ENCODE measurements at regions not wholly inside any gene's neighbourhood (a gene's known extent, or its start where the extent isn't known, plus 50 kb on each side); places are given as distances from the start of the nearest gene placed in this dataset.
"Not testable (repeated sequence)": the region's sequence is repeated elsewhere in the genome, so short reads cannot be mapped to it uniquely, and the experiment has no call there.

- Mint-ChIP-seq H3K9me3 (ENCODE audit: low read depth) (no peaks in the 10 kb centered on the region), H3K27me3 (peaks cover 50% of the 10 kb centered on the region), H3K4me1 (ENCODE audit: low read depth) (peaks cover 8% of the 10 kb centered on the region), H3K36me3 (ENCODE audit: insufficient read depth) (peaks cover 6% of the 10 kb centered on the region), H3K27ac (no peak overlapping the region), H3K4me3 (ENCODE audit: low read depth) (peak overlapping the region; percentile 31)
- no peak for DNase-seq (ENCODE audit: low spot score, unreplicated experiment)
- TF ChIP-seq CTCF (IDR thresholded peaks at IDR 0.05; ENCODE audit: unreplicated experiment), result no peak
Observed at GRCh38 chr17:64781810-64782555, 119.9 kb upstream of the SMURF2 start.

- Mint-ChIP-seq H3K36me3 (ENCODE audit: insufficient read depth) (peaks cover 5% of the 10 kb centered on the region), H3K27me3 (peaks cover 54% of the 10 kb centered on the region), H3K9me3 (ENCODE audit: low read depth) (no peaks in the 10 kb centered on the region), H3K4me3 (ENCODE audit: low read depth) (peak overlapping the region; percentile 65), H3K4me1 (ENCODE audit: low read depth) (peaks cover 8% of the 10 kb centered on the region), H3K27ac (no peak overlapping the region)
- no peak for DNase-seq (ENCODE audit: low spot score, unreplicated experiment)
- no peak for TF ChIP-seq CTCF (IDR thresholded peaks at IDR 0.05; ENCODE audit: unreplicated experiment)
Observed at GRCh38 chr17:64781014-64781756, 119.1 kb upstream of the SMURF2 start.

GRCh38 chr17:64780096-64781013, 118.2 kb upstream of the SMURF2 start:
- Mint-ChIP-seq H3K4me1 (ENCODE audit: low read depth) (peaks cover 8% of the 10 kb centered on the region), H3K27ac (no peak overlapping the region), H3K9me3 (ENCODE audit: low read depth) (no peaks in the 10 kb centered on the region), H3K36me3 (ENCODE audit: insufficient read depth) (peaks cover 5% of the 10 kb centered on the region), H3K27me3 (peaks cover 62% of the 10 kb centered on the region), H3K4me3 (ENCODE audit: low read depth) (peak overlapping the region; percentile 65)
- no peak for TF ChIP-seq CTCF (IDR thresholded peaks at IDR 0.05; ENCODE audit: unreplicated experiment)
- peak; percentile 46 for DNase-seq (ENCODE audit: low spot score, unreplicated experiment)

- H3K27me3 Mint-ChIP-seq, result peaks cover 65% of the 10 kb centered on the region
- H3K4me3 Mint-ChIP-seq (ENCODE audit: low read depth), result peak overlapping the region; percentile 61
- H3K27ac Mint-ChIP-seq, result no peak overlapping the region
Observed at GRCh38 chr17:64779376-64780095, 117.4 kb upstream of the SMURF2 start.

GRCh38 chr17:64779098-64779375, 116.9 kb upstream of the SMURF2 start:
- H3K27me3 Mint-ChIP-seq, result peaks cover 64% of the 10 kb centered on the region
- not testable (repeated sequence) for H3K9me3 Mint-ChIP-seq (ENCODE audit: low read depth); H3K36me3 Mint-ChIP-seq (ENCODE audit: insufficient read depth); H3K27ac Mint-ChIP-seq; H3K4me1 Mint-ChIP-seq (ENCODE audit: low read depth); DNase-seq (ENCODE audit: low spot score, unreplicated experiment)
- peak overlapping the region; percentile 50 for H3K4me3 Mint-ChIP-seq (ENCODE audit: low read depth)

More at GRCh38 chr17:64779376-64780095, 117.4 kb upstream of the SMURF2 start:
- peaks cover 2% of the 10 kb centered on the region for H3K36me3 Mint-ChIP-seq (ENCODE audit: insufficient read depth)
- DNase-seq (ENCODE audit: low spot score, unreplicated experiment), result no peak
- no peak for TF ChIP-seq CTCF (IDR thresholded peaks at IDR 0.05; ENCODE audit: unreplicated experiment)
- H3K4me1 Mint-ChIP-seq (ENCODE audit: low read depth), result peaks cover 8% of the 10 kb centered on the region
- H3K9me3 Mint-ChIP-seq (ENCODE audit: low read depth), result no peaks in the 10 kb centered on the region

Measured in progenitor cell of endocrine pancreas (in vitro differentiated cells).